Uterus (tissue), 2 donors: ENCODE measurements at regions not wholly inside any gene's neighbourhood (a gene's known extent, or its start where the extent isn't known, plus 50 kb on each side); places are given as distances from the start of the nearest gene placed in this dataset.

Experiments
- CTCF ChIP-seq, 4 experiments: fragments of 200-600 bp in 2 of 4; fragments of 450-650 bp in 2 of 4; sonication (generic) in 2 of 4; IDR thresholded peaks; one replicate each; pipeline ENCODE4 v1.5.1; 2016 to 2019; ENCODE audit warnings: antibody characterized with exemption in 4 of 4, mild to moderate bottlenecking in 2 of 4, moderate library complexity in 1 of 4
- POLR2A ChIP-seq, 2 donors: fragments of 450-650 bp; IDR thresholded peaks; one replicate each; pipeline ENCODE4 v1.6.1; 2016; ENCODE audit warnings: antibody characterized with exemption in 2 of 2, mild to moderate bottlenecking in 1 of 2, moderate library complexity in 1 of 2

DNA sequence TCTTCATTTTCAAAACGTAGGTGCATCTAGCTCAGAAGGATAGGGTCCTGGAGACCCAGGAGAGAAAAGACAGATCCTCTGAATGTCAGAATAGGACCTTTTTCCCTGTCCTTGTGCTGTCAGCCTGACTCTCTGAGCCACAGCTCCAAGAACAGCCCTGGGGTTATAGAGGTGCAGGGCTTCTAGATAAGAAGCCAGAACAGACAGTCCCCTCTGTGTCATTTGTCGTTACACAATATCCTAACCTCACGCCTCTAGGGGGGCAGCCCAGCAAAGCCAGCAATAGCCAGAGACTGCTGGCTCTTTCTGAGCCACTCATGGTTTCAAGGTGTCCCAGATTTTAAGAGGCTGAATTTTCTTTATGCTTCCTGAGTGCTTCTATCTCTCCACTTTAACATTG lies 153.2 kb upstream of the THBS1 start:
- TF ChIP-seq CTCF (IDR thresholded peaks at IDR 0.05) (no peak), POLR2A (IDR thresholded peaks at IDR 0.05) (no peak)
